Neural progenitor cell (in vitro differentiated cells): ENCODE measurements at regions not wholly inside any gene's neighbourhood (a gene's known extent, or its start where the extent isn't known, plus 50 kb on each side); places are given as distances from the start of the nearest gene placed in this dataset.

Source experiments
- DNase-seq: peaks from one replicate; pipeline ENCODE4 v3.0.0-alpha.2; 2016; ENCODE audit warnings: low spot score
- H2AFZ ChIP-seq: fragments of 200-600 bp; sonication (generic); replicated peaks from 2 replicates; pipeline ENCODE4 v1.6.1; 2016; ENCODE audit warnings: antibody characterized with exemption
- H3F3A ChIP-seq: fragments of 200-600 bp; sonication (generic); 2 replicates; pipeline ENCODE4 v1.6.1; 2016; ENCODE audit warnings: antibody characterized with exemption, low read depth
- H3K27ac ChIP-seq: fragments of 200-600 bp; sonication (generic); 2 replicates; pipeline ENCODE4 v1.5.1; 2016; ENCODE audit warnings: mild to moderate bottlenecking
- H3K27me3 ChIP-seq: fragments of 200-600 bp; sonication (generic); 2 replicates; pipeline ENCODE4 v1.6.1; 2016; ENCODE audit warnings: mild to moderate bottlenecking, moderate library complexity
- H3K36me3 ChIP-seq: fragments of 200-600 bp; sonication (generic); 2 replicates; pipeline ENCODE4 v1.5.1; 2016
- H3K4me1 ChIP-seq: fragments of 200-600 bp; sonication (generic); 2 replicates; pipeline ENCODE4 v1.6.1; 2016; ENCODE audit warnings: mixed run types
- H3K4me2 ChIP-seq: fragments of 200-600 bp; sonication (generic); 2 replicates; pipeline ENCODE4 v1.6.1; 2016
- H3K4me3 ChIP-seq: fragments of 200-600 bp; sonication (generic); 2 replicates; pipeline ENCODE4 v1.5.1; 2016
- H3K79me2 ChIP-seq: fragments of 200-600 bp; sonication (generic); 2 replicates; pipeline ENCODE4 v1.6.1; 2016; ENCODE audit warnings: low read depth
- H3K9ac ChIP-seq: fragments of 200-600 bp; sonication (generic); 2 replicates; pipeline ENCODE4 v1.6.1; 2016
- H3K9me3 ChIP-seq: fragments of 200-600 bp; sonication (generic); 2 replicates; pipeline ENCODE4 v1.5.1; 2016; ENCODE audit warnings: low read depth
- H4K20me1 ChIP-seq: fragments of 200-600 bp; sonication (generic); 2 replicates; pipeline ENCODE4 v1.6.1; 2016; ENCODE audit warnings: low read depth
- H3K27ac Mint-ChIP-seq: 3 replicates; pipeline ENCODE4 v1.8.0; 2021; ENCODE audit warnings: mixed read lengths
- H3K27me3 Mint-ChIP-seq: 2 replicates; pipeline ENCODE4 v1.8.0; 2022; ENCODE audit warnings: low read depth, mild to moderate bottlenecking, inconsistent platforms, moderate library complexity, mixed read lengths; ENCODE audit not compliant: insufficient read depth
- H3K36me3 Mint-ChIP-seq: 3 replicates; pipeline ENCODE4 v1.8.0; 2021; ENCODE audit warnings: mixed read lengths
- H3K4me1 Mint-ChIP-seq: 3 replicates; pipeline ENCODE4 v1.8.0; 2021; ENCODE audit warnings: mixed read lengths
- H3K4me3 Mint-ChIP-seq: 3 replicates; pipeline ENCODE4 v1.8.0; 2021; ENCODE audit warnings: mild to moderate bottlenecking, moderate library complexity, mixed read lengths
- H3K9me3 Mint-ChIP-seq: 3 replicates; pipeline ENCODE4 v1.8.0; 2020; ENCODE audit warnings: mixed read lengths
- CTCF ChIP-seq: fragments of 200-600 bp; sonication (generic); IDR thresholded peaks from 2 replicates; pipeline ENCODE4 v1.5.1; 2017; ENCODE audit warnings: antibody characterized with exemption, mild to moderate bottlenecking
- EZH2 ChIP-seq: fragments of 200-600 bp; sonication (generic); IDR thresholded peaks from 2 replicates; pipeline ENCODE4 v1.6.1; 2017; ENCODE audit warnings: antibody characterized with exemption, mild to moderate bottlenecking, moderate library complexity
- EZH2phosphoT487 ChIP-seq: fragments of 200-600 bp; sonication (generic); IDR thresholded peaks from 2 replicates; pipeline ENCODE4 v1.6.1; 2017; ENCODE audit warnings: antibody characterized with exemption

GRCh38 chr4:128721896-128722295 lies 87.6 kb upstream of the JADE1 start:
- H2AFZ ChIP-seq, result peak overlapping the region; percentile 91
- Mint-ChIP-seq H3K4me1 (peaks cover 23% of the 10 kb centered on the region), H3K27me3 (peaks cover 3% of the 10 kb centered on the region), H3K36me3 (no peaks in the 10 kb centered on the region), H3K4me3 (no peak overlapping the region), H3K9me3 (no peaks in the 10 kb centered on the region), H3K27ac (peak overlapping the region; percentile 58)
- no peaks in the 10 kb centered on the region for H3K9me3 ChIP-seq
- peak; percentile 37 for DNase-seq
- no peak overlapping the region for H3K4me3 ChIP-seq
- H3K4me1 ChIP-seq, result peaks cover 27% of the 10 kb centered on the region
- H3K79me2 ChIP-seq, result no peaks in the 10 kb centered on the region
- H3K4me2 ChIP-seq, result peak overlapping the region; percentile 31
- peaks cover 18% of the 10 kb centered on the region for H3F3A ChIP-seq
- no peaks in the 10 kb centered on the region for H3K27me3 ChIP-seq
- H3K9ac ChIP-seq, result no peak overlapping the region
- TF ChIP-seq EZH2 (no peak), CTCF (no peak), EZH2phosphoT487 (no peak)
- no peaks in the 10 kb centered on the region for H4K20me1 ChIP-seq
- H3K36me3 ChIP-seq, result no peaks in the 10 kb centered on the region
- H3K27ac ChIP-seq, result peak overlapping the region; percentile 34

DNA sequence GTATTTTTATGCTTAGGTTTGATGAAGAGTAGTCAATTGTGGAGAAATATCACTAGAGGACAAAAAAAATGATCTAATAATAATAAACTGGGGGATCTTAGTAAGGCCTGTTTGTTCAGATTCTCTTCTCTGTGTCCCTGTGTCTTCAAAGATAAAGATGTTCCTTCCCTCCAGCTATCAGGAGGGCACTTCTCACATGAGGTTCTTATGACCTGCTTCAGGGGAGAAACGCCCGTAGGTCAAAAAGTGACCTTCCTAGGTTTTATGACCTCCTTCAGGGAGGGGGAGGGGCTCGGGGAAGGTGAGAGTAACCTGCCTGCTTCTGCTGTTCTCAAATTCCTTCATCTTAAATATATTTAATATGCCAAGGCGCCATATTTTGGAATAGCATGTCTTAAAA lies 89.2 kb upstream of the JADE1 start:
- Histone ChIP-seq H3K4me2 (no peak overlapping the region), H3K79me2 (no peaks in the 10 kb centered on the region), H3K9me3 (no peaks in the 10 kb centered on the region), H3F3A (peaks cover 9% of the 10 kb centered on the region), H4K20me1 (no peaks in the 10 kb centered on the region), H2AFZ (no peak overlapping the region), H3K27ac (no peak overlapping the region), H3K4me1 (peaks cover 20% of the 10 kb centered on the region), H3K9ac (no peak overlapping the region), H3K27me3 (no peaks in the 10 kb centered on the region), H3K36me3 (no peaks in the 10 kb centered on the region), H3K4me3 (no peak overlapping the region)
- H3K9me3 Mint-ChIP-seq, result no peaks in the 10 kb centered on the region
- DNase-seq, result no peak
- TF ChIP-seq EZH2 (no peak), CTCF (no peak), EZH2phosphoT487 (no peak)
- peaks cover 3% of the 10 kb centered on the region for H3K27me3 Mint-ChIP-seq
- peaks cover 16% of the 10 kb centered on the region for H3K4me1 Mint-ChIP-seq
- no peak overlapping the region for H3K4me3 Mint-ChIP-seq
- H3K27ac Mint-ChIP-seq, result no peak overlapping the region
- no peaks in the 10 kb centered on the region for H3K36me3 Mint-ChIP-seq

DNA sequence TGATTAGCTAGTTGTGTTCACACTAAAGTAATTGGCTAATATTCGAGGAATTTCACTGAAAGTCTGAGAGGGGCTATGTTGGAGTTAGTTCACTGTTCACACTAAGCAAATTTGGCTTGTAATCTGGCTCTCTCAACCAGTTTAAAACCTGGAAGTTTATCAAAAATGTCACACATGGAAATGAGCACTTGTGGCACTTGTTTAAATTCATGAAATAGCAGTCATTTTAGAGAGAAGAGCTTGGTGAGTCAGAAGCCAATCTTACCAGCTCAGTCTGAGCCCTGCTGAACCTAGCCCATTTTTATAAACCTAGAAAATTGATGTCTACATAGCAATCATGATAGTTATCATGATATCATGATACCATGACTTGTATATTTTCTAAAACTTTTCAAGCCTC lies 90.7 kb upstream of the JADE1 start:
- Histone ChIP-seq H3K27me3 (no peaks in the 10 kb centered on the region), H3K36me3 (no peaks in the 10 kb centered on the region), H4K20me1 (no peaks in the 10 kb centered on the region), H3K4me3 (no peak overlapping the region), H3K27ac (no peak overlapping the region), H3K4me2 (no peak overlapping the region), H3K9me3 (no peaks in the 10 kb centered on the region), H3K79me2 (no peaks in the 10 kb centered on the region), H3K4me1 (peaks cover 13% of the 10 kb centered on the region), H3F3A (peaks cover 6% of the 10 kb centered on the region), H2AFZ (no peak overlapping the region), H3K9ac (no peak overlapping the region)
- TF ChIP-seq EZH2, result no peak
- no peak for TF ChIP-seq CTCF
- TF ChIP-seq EZH2phosphoT487, result no peak
- no peak overlapping the region for H3K4me3 Mint-ChIP-seq
- H3K27ac Mint-ChIP-seq, result no peak overlapping the region
- H3K27me3 Mint-ChIP-seq, result peaks cover 2% of the 10 kb centered on the region
- no peak for DNase-seq
- H3K36me3 Mint-ChIP-seq, result no peaks in the 10 kb centered on the region
- peaks cover 11% of the 10 kb centered on the region for H3K4me1 Mint-ChIP-seq
- no peaks in the 10 kb centered on the region for H3K9me3 Mint-ChIP-seq

DNA sequence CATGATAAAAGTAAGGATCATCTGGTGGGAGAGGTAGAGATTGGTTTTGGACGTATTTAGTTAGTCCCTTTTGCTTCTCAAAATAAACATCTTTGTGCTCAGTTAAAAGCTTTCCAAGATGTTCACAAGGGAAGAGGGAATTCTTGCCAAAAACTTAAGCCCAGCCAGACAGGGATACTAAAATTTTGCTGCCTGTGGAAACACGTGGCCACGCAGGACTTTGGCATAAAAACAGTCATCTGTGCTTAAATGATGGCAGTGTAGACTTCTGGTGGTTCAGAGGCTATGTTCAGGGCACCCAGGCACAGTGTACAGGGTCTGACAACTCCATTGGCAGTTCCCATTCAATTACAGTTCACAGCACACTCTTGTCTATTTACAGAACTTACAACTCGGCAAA lies 93.2 kb upstream of the JADE1 start:
- no peaks in the 10 kb centered on the region for H4K20me1 ChIP-seq
- no peak overlapping the region for H3K27ac ChIP-seq
- H3K36me3 ChIP-seq, result no peaks in the 10 kb centered on the region
- no peaks in the 10 kb centered on the region for H3K36me3 Mint-ChIP-seq
- no peak for DNase-seq
- H3K4me3 Mint-ChIP-seq, result no peak overlapping the region
- peaks cover 2% of the 10 kb centered on the region for H3K27me3 Mint-ChIP-seq
- no peaks in the 10 kb centered on the region for H3K79me2 ChIP-seq
- H3K9me3 ChIP-seq, result no peaks in the 10 kb centered on the region
- no peaks in the 10 kb centered on the region for H3F3A ChIP-seq
- peaks cover 1% of the 10 kb centered on the region for H3K4me1 Mint-ChIP-seq
- no peak overlapping the region for H3K4me2 ChIP-seq
- H3K9me3 Mint-ChIP-seq, result no peaks in the 10 kb centered on the region
- no peak overlapping the region for H3K4me3 ChIP-seq
- H3K27ac Mint-ChIP-seq, result no peak overlapping the region
- H2AFZ ChIP-seq, result no peak overlapping the region
- no peak overlapping the region for H3K9ac ChIP-seq
- H3K4me1 ChIP-seq, result peaks cover under 1% of the 10 kb centered on the region
- H3K27me3 ChIP-seq, result no peaks in the 10 kb centered on the region
- TF ChIP-seq EZH2, result no peak
- TF ChIP-seq CTCF, result no peak
